ENCODE measurements at regions not wholly inside any gene's neighbourhood (a gene's known extent, or its start where the extent isn't known, plus 50 kb on each side); places are given as distances from the start of the nearest gene placed in this dataset.

DNA sequence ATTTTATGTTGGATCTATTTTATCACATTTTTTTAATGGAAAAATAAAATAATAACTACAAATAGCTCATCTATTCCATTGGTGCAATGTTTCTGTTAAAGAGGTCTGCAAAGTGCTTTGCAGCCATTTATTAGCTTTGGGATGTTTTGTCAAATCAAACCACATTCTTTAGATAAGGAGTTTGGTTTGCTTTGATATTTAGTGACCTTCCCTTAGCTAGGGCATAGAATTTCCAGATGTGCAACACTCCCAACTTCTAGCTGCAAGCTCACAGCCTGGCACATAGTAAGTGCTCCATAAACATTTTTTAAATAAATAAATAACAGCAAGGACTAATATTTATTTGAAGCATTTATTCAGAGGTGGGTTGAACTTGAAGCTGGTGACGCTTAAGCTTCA, 80.4 kb upstream of the ARHGAP29 start:
- Histone ChIP-seq H3K27me3 (ENCODE audit: low read length) (no peaks in the 10 kb centered on the region), H3K9ac (ENCODE audit: low read length) (no peak overlapping the region), H3F3A (ENCODE audit: low read length, unreplicated experiment) (peaks cover 7% of the 10 kb centered on the region), H3K4me2 (ENCODE audit: low read length) (peak overlapping the region; percentile 1; the same call in 1 of the 2 replicates), H3K4me3 (ENCODE audit: low read length) (no peak overlapping the region), H2AFZ (ENCODE audit: low read length) (no peak overlapping the region), H3K9me2 (replicated peaks; ENCODE audit: low read length) (no peaks in the 10 kb centered on the region), H3K9me3 (ENCODE audit: low read length) (no peaks in the 10 kb centered on the region), H3K4me1 (ENCODE audit: insufficient read depth, low read length) (peaks cover 56% of the 10 kb centered on the region), H4K20me1 (ENCODE audit: low read length) (no peaks in the 10 kb centered on the region), H3K27ac (ENCODE audit: low read length) (peak overlapping the region; percentile 2; the same call in 1 of the 2 replicates), H3K36me3 (ENCODE audit: low read depth, low read length) (no peaks in the 10 kb centered on the region), H3K79me2 (ENCODE audit: low read length) (peaks cover 13% of the 10 kb centered on the region; the same call in 1 of the 2 replicates)
- ChIA-PET CTCF (interaction anchor here (0.6 kb wide), 1 partner anchor 59 kb away, joined by 3 read pairs; no protein-coding TSS in a partner anchor), POLR2A (ENCODE audit: unreplicated experiment) (interaction anchor here (0.6 kb wide), 2 partner anchors 64 to 80 kb away, joined by 3 to 7 read pairs; partner anchors contain the start of gene ARHGAP29)
- no peak for DNase-seq
- intact Hi-C loops (cut with micrococcal nuclease): no loop called here
- ATAC-seq: no peak
- no TSS peak for BruUV-seq (replicated peaks)
- TF ChIP-seq EZH2phosphoT487 (IDR thresholded peaks at IDR 0.05; ENCODE audit: borderline replicate concordance, low read length) (no peak), EZH2 (IDR thresholded peaks at IDR 0.05; ENCODE audit: low read length, unreplicated experiment) (no peak)
- TF ChIP-seq, protein P1, sequence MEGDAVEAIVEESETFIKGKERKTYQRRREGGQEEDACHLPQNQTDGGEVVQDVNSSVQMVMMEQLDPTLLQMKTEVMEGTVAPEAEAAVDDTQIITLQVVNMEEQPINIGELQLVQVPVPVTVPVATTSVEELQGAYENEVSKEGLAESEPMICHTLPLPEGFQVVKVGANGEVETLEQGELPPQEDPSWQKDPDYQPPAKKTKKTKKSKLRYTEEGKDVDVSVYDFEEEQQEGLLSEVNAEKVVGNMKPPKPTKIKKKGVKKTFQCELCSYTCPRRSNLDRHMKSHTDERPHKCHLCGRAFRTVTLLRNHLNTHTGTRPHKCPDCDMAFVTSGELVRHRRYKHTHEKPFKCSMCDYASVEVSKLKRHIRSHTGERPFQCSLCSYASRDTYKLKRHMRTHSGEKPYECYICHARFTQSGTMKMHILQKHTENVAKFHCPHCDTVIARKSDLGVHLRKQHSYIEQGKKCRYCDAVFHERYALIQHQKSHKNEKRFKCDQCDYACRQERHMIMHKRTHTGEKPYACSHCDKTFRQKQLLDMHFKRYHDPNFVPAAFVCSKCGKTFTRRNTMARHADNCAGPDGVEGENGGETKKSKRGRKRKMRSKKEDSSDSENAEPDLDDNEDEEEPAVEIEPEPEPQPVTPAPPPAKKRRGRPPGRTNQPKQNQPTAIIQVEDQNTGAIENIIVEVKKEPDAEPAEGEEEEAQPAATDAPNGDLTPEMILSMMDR (conservative IDR thresholded peaks at IDR 0.05; ENCODE audit: low read depth, low read length): no peak

DNA sequence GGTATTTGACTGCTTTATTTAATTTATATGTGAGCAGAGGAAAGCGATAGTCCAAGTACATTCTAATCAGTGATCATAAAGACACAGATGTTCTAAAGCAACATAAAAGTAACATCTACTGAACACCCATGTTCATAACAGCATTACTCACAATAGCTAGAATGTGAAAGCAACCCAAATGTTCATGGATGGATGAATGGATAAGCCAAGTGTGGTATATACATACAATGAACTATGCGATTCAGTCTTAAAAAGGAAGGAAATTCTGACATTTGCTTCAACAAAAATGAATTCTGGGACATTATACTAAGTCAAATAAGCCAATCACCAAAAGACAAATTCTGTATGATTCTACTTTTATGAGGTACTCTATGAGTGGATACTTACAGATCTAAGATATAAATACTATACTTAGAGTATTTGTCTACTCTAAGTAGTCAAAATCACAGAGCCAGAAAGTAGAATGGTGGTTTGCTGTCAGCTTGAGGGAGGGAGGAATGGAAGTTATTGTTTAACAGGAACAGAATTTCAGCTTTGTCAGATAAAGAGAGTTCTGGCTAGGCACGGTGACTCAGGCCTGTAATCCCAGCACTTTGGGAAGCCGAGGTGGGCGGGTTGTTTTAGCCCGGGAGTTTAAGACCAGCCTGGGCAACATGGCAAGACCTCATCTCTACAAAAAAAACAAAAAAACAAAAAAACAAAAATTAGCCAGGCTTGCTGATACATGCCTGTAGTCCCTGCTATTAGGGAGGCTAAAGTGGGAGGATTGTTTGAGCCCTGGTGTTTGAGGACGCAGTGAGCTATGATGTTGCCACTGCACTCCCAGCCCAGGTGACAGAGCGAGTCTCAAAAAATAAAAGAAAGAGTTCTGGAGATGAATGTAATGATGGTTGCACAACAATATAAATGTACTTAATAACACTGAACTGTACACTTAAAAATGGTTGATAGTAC, 79.7 kb upstream of the ARHGAP29 start:
- Histone ChIP-seq H3K4me2 (ENCODE audit: low read length) (peak overlapping the region; percentile 1; the same call in 1 of the 2 replicates), H3K9ac (ENCODE audit: low read length) (no peak overlapping the region), H4K20me1 (ENCODE audit: low read length) (no peaks in the 10 kb centered on the region), H3K36me3 (ENCODE audit: low read depth, low read length) (no peaks in the 10 kb centered on the region), H3K27me3 (ENCODE audit: low read length) (no peaks in the 10 kb centered on the region), H3F3A (ENCODE audit: low read length, unreplicated experiment) (peaks cover 1% of the 10 kb centered on the region), H3K27ac (ENCODE audit: low read length) (peak overlapping the region; percentile 2), H3K9me3 (ENCODE audit: low read length) (no peaks in the 10 kb centered on the region), H3K4me1 (ENCODE audit: insufficient read depth, low read length) (peaks cover 50% of the 10 kb centered on the region), H2AFZ (ENCODE audit: low read length) (no peak overlapping the region), H3K4me3 (ENCODE audit: low read length) (no peak overlapping the region), H3K9me2 (replicated peaks; ENCODE audit: low read length) (no peaks in the 10 kb centered on the region), H3K79me2 (ENCODE audit: low read length) (peaks cover 12% of the 10 kb centered on the region; the same call in 1 of the 2 replicates)
- ATAC-seq (no peak), DNase-seq (peak; percentile 59)
- POLR2A ChIA-PET (ENCODE audit: unreplicated experiment): interaction anchor here (0.6 to 0.7 kb wide), 3 partner anchors 18 to 79 kb away, joined by 3 to 7 read pairs (median 3); partner anchors contain the start of gene ARHGAP29
- CTCF ChIA-PET: no interaction called here
- no TSS peak for BruUV-seq (replicated peaks)
- TF ChIP-seq, protein P1 (conservative IDR thresholded peaks at IDR 0.05; ENCODE audit: low read depth, low read length): no peak
- no peak for TF ChIP-seq EZH2phosphoT487 (IDR thresholded peaks at IDR 0.05; ENCODE audit: borderline replicate concordance, low read length)
- no peak for TF ChIP-seq EZH2 (IDR thresholded peaks at IDR 0.05; ENCODE audit: low read length, unreplicated experiment)
- intact Hi-C loops (cut with micrococcal nuclease): no loop called here
